H9 (cell line): ENCODE measurements at regions not wholly inside any gene's neighbourhood (a gene's known extent, or its start where the extent isn't known, plus 50 kb on each side); places are given as distances from the start of the nearest gene placed in this dataset.
A peak's percentile ranks its signal among the peaks of the same experiment; 100 is the strongest.

Experiments used
- DNase-seq: peaks from one replicate; pipeline ENCODE4 v3.0.0-alpha.2; 2017
- H2AFZ ChIP-seq: one replicate; pipeline ENCODE4 v1.6.1; 2013; ENCODE audit warnings: mild to moderate bottlenecking, low read length, control low read depth, moderate library complexity
- H2AK5ac ChIP-seq: 2 replicates; pipeline ENCODE4 v1.6.1; 2013; ENCODE audit warnings: low read length, control low read depth, mixed read lengths; ENCODE audit not compliant: insufficient read length
- H2BK120ac ChIP-seq: one replicate; pipeline ENCODE4 v1.6.1; 2013; ENCODE audit warnings: low read depth, mild to moderate bottlenecking, low read length, control low read depth, inconsistent platforms; ENCODE audit not compliant: poor library complexity, severe bottlenecking
- H2BK12ac ChIP-seq: 2 replicates; pipeline ENCODE4 v1.6.1; 2013; ENCODE audit warnings: low read length, control low read depth, mixed read lengths, low read depth; ENCODE audit not compliant: insufficient read length
- H2BK15ac ChIP-seq: 2 replicates; pipeline ENCODE4 v1.6.1; 2013; ENCODE audit warnings: low read depth, low read length, control low read depth
- H2BK20ac ChIP-seq: one replicate; pipeline ENCODE4 v1.6.1; 2013; ENCODE audit warnings: low read depth, mild to moderate bottlenecking, low read length, control low read depth, inconsistent platforms; ENCODE audit not compliant: poor library complexity, severe bottlenecking
- H2BK5ac ChIP-seq: 2 replicates; pipeline ENCODE4 v1.6.1; 2013; ENCODE audit warnings: low read length, control low read depth, mixed read lengths; ENCODE audit not compliant: insufficient read length
- H3K14ac ChIP-seq: 2 replicates; pipeline ENCODE4 v1.6.1; 2013; ENCODE audit warnings: low read length, control low read depth; ENCODE audit not compliant: insufficient read depth
- H3K18ac ChIP-seq: 2 replicates; pipeline ENCODE4 v1.6.1; 2013; ENCODE audit warnings: low read depth, mild to moderate bottlenecking, mixed read lengths, low read length, control low read depth; ENCODE audit not compliant: insufficient read length
- H3K23ac ChIP-seq: 2 replicates; pipeline ENCODE4 v1.6.1; 2013; ENCODE audit warnings: low read length, control low read depth, mixed read lengths, low read depth; ENCODE audit not compliant: insufficient read length
- H3K23me2 ChIP-seq: 2 replicates; pipeline ENCODE4 v1.6.1; 2013; ENCODE audit warnings: low read depth, mild to moderate bottlenecking, mixed read lengths, low read length, control low read depth; ENCODE audit not compliant: insufficient read length, poor library complexity, severe bottlenecking
- H3K27ac ChIP-seq: 2 replicates; pipeline ENCODE4 v1.5.1; 2013; ENCODE audit warnings: low read length, control low read depth, mixed read lengths, low read depth; ENCODE audit not compliant: insufficient read length
- H3K27me3 ChIP-seq: 2 replicates; pipeline ENCODE4 v1.6.1; 2013; ENCODE audit warnings: low read length, control low read depth, inconsistent platforms; ENCODE audit not compliant: insufficient read depth
- H3K4ac ChIP-seq: 2 replicates; pipeline ENCODE4 v1.6.1; 2013; ENCODE audit warnings: low read depth, mild to moderate bottlenecking, control low read depth, inconsistent platforms, low read length, moderate library complexity
- H3K4me1 ChIP-seq: 2 replicates; pipeline ENCODE4 v1.6.1; 2013; ENCODE audit warnings: low read length, control low read depth, inconsistent platforms; ENCODE audit not compliant: insufficient read depth
- H3K4me2 ChIP-seq: 2 replicates; pipeline ENCODE4 v1.6.1; 2013; ENCODE audit warnings: low read length, control low read depth, mixed read lengths; ENCODE audit not compliant: insufficient read length, insufficient read depth
- H3K56ac ChIP-seq: 2 replicates; pipeline ENCODE4 v1.6.1; 2013; ENCODE audit warnings: low read depth, mild to moderate bottlenecking, mixed read lengths, low read length, control low read depth; ENCODE audit not compliant: insufficient read length
- H3K79me1 ChIP-seq: 2 replicates; pipeline ENCODE4 v1.6.1; 2013; ENCODE audit warnings: low read depth, mild to moderate bottlenecking, moderate library complexity, low read length, control low read depth, inconsistent platforms; ENCODE audit not compliant: insufficient read depth, poor library complexity, severe bottlenecking
- H3K79me2 ChIP-seq: 2 replicates; pipeline ENCODE4 v1.6.1; 2013; ENCODE audit warnings: low read length, control low read depth, inconsistent platforms; ENCODE audit not compliant: insufficient read depth
- H3K9ac ChIP-seq: 2 replicates; pipeline ENCODE4 v1.6.1; 2013; ENCODE audit warnings: low read length, control low read depth, mixed read lengths; ENCODE audit not compliant: insufficient read length; ENCODE audit errors: extremely low read depth
- H3K9me3 ChIP-seq: one replicate; pipeline ENCODE4 v1.6.1; 2013; ENCODE audit warnings: low read depth, low read length, inconsistent platforms; ENCODE audit not compliant: control insufficient read depth
- H3T11ph ChIP-seq: one replicate; pipeline ENCODE4 v1.6.1; 2013; ENCODE audit warnings: mild to moderate bottlenecking, low read length, control low read depth, inconsistent platforms
- H4K20me1 ChIP-seq: one replicate; pipeline ENCODE4 v1.6.1; 2013; ENCODE audit not compliant: control insufficient read depth, insufficient read length, insufficient read depth
- H4K5ac ChIP-seq: 2 replicates; pipeline ENCODE4 v1.6.1; 2013; ENCODE audit warnings: low read depth, mild to moderate bottlenecking, mixed read lengths, low read length, control low read depth; ENCODE audit not compliant: insufficient read length
- H4K8ac ChIP-seq: replicated peaks from 2 replicates; pipeline ENCODE4 v1.6.1; 2013; ENCODE audit warnings: low read length, control low read depth, mixed read lengths, low read depth; ENCODE audit not compliant: insufficient read length
- H4K91ac ChIP-seq: 2 replicates; pipeline ENCODE4 v1.6.1; 2013; ENCODE audit warnings: low read depth, mild to moderate bottlenecking, moderate library complexity, mixed read lengths, low read length, control low read depth; ENCODE audit not compliant: insufficient read length
- H3K27ac Mint-ChIP-seq, 3 experiments: 2 replicates in 2 of 3; 3 replicates in 1 of 3; pipeline ENCODE4 v1.8.0; 2020 to 2021; ENCODE audit warnings: mixed read lengths in 3 of 3, mild to moderate bottlenecking in 1 of 3, moderate library complexity in 1 of 3
- H3K27me3 Mint-ChIP-seq: 2 replicates; pipeline ENCODE4 v1.8.0; 2021; ENCODE audit warnings: low read depth, mild to moderate bottlenecking, moderate library complexity, mixed read lengths
- H3K36me3 Mint-ChIP-seq, 3 experiments: 2 replicates in 2 of 3; 3 replicates in 1 of 3; pipeline ENCODE4 v1.8.0; 2020 to 2021; ENCODE audit warnings: low read depth in 3 of 3, mixed read lengths in 3 of 3; ENCODE audit not compliant: insufficient read depth in 1 of 3
- H3K4me1 Mint-ChIP-seq, 2 experiments: 2 replicates each; pipeline ENCODE4 v1.8.0; 2020; ENCODE audit warnings: mixed read lengths in 2 of 2
- H3K4me3 Mint-ChIP-seq, 2 experiments: 2 replicates in 1 of 2; 3 replicates in 1 of 2; pipeline ENCODE4 v1.8.0; 2020 to 2021; ENCODE audit warnings: mild to moderate bottlenecking in 2 of 2, mixed read lengths in 2 of 2, moderate library complexity in 1 of 2
- H3K9me3 Mint-ChIP-seq, 2 experiments: 2 replicates in 1 of 2; 3 replicates in 1 of 2; pipeline ENCODE4 v1.8.0; 2020; ENCODE audit warnings: mild to moderate bottlenecking in 2 of 2, mixed read lengths in 2 of 2, moderate library complexity in 1 of 2
- CTCF ChIP-seq: fragments of 200-600 bp; sonication (generic); conservative IDR thresholded peaks from 3 replicates; pipeline ENCODE4 v1.8.0; 2021; ENCODE audit warnings: antibody characterized with exemption, mild to moderate bottlenecking
- WGBS: extraction: QIAGEN DNeasy Blood & Tissue Kit; methylation state at CpG from one replicate; pipeline ENCODE4 v1.1.7; 2013; ENCODE audit warnings: missing lambda C conversion rate, low lambda C conversion rate, mixed read lengths; ENCODE audit not compliant: insufficient read length; ENCODE audit errors: extremely low coverage; 5-methylcytosine and 5-hydroxymethylcytosine counted together

GRCh38 chr11:105458071-105458470 lies 151.8 kb upstream of the GRIA4 start:
- Histone ChIP-seq H3K79me2 (no peaks in the 10 kb centered on the region), H3K27ac (no peak overlapping the region), H3T11ph (no peak overlapping the region), H3K23me2 (no peaks in the 10 kb centered on the region), H3K27me3 (no peaks in the 10 kb centered on the region), H4K20me1 (no peaks in the 10 kb centered on the region), H2BK15ac (no peak overlapping the region), H3K18ac (no peak overlapping the region), H2BK120ac (no peak overlapping the region), H3K56ac (no peak overlapping the region), H4K5ac (no peak overlapping the region), H2AK5ac (no peak overlapping the region), H2BK5ac (no peak overlapping the region), H4K8ac (no peak overlapping the region), H2BK12ac (no peak overlapping the region), H3K4ac (no peak overlapping the region), H3K79me1 (no peaks in the 10 kb centered on the region), H3K9ac (no peak overlapping the region), H3K14ac (no peak overlapping the region), H2BK20ac (no peak overlapping the region), H4K91ac (no peak overlapping the region), H3K23ac (no peak overlapping the region), H3K4me2 (no peak overlapping the region), H2AFZ (no peak overlapping the region), H3K4me1 (no peaks in the 10 kb centered on the region), H3K9me3 (no peaks in the 10 kb centered on the region)
- Mint-ChIP-seq H3K4me3 (no peak overlapping the region), H3K27me3 (no peaks in the 10 kb centered on the region), H3K4me1 (no peaks in the 10 kb centered on the region), H3K27ac (peak overlapping the region in 1 of 3 experiments; percentile 88; a peak in 1 of 7 replicates), H3K9me3 (no peaks in the 10 kb centered on the region; a peak in 1 of 5 replicates), H3K36me3 (0 out of 7 replicates have a peak, but pooled peaks cover 0 to 1% (median 0%) of the 10 kb centered on the region in 3 experiments)
- no peak for DNase-seq
- TF ChIP-seq CTCF = no peak
- WGBS = no CpG with 5 or more reads among the region's 9 CpGs
